Astrocyte of the cerebellum (primary cell): ENCODE measurements at regions not wholly inside any gene's neighbourhood (a gene's known extent, or its start where the extent isn't known, plus 50 kb on each side); places are given as distances from the start of the nearest gene placed in this dataset.

Experiments used
- DNase-seq: peaks from one replicate; pipeline ENCODE4 v3.0.0-alpha.2; 2011; ENCODE audit warnings: low read depth
- H3K4me3 ChIP-seq: 2 replicates; pipeline ENCODE4 v1.5.1; 2011; ENCODE audit warnings: mild to moderate bottlenecking, low read depth, low read length, moderate library complexity
- CTCF ChIP-seq: IDR thresholded peaks from 2 replicates; pipeline ENCODE4 v1.5.1; 2012; ENCODE audit warnings: low read length, low read depth, moderate library complexity, mild to moderate bottlenecking; ENCODE audit errors: missing control alignments
- in situ Hi-C: cut with HindIII; loops from 2 replicates; pipeline ENCODE4 v1.10.0; 2017; ENCODE audit warnings: low sequenced_read_pairs

- TF ChIP-seq CTCF = no peak
- in situ Hi-C loops = no loop called here
- no peak overlapping the region for H3K4me3 ChIP-seq
- peak; percentile 22 for DNase-seq
These were observed 274.6 kb downstream of the NAF1 start for GRCh38 chr4:162891788-162892707.

- no peak for DNase-seq
- no peak overlapping the region for H3K4me3 ChIP-seq
- no peak for TF ChIP-seq CTCF
- in situ Hi-C loops = no loop called here
These were observed 288.6 kb downstream of the NAF1 start for GRCh38 chr4:162878096-162878495.

- no peak for DNase-seq
- H3K4me3 ChIP-seq = no peak overlapping the region
- in situ Hi-C loops = no loop called here
- no peak for TF ChIP-seq CTCF
These were observed 291.9 kb downstream of the NAF1 start for GRCh38 chr4:162874748-162875147.

GRCh38 chr4:162871990-162872389 is 294.7 kb downstream of the NAF1 start:
- DNase-seq = no peak
- no peak for TF ChIP-seq CTCF
- in situ Hi-C loops = no loop called here
- H3K4me3 ChIP-seq = no peak overlapping the region

- no peak for TF ChIP-seq CTCF
- no peak for DNase-seq
- in situ Hi-C loops = no loop called here
- H3K4me3 ChIP-seq = no peak overlapping the region
These were observed 297.5 kb downstream of the NAF1 start for GRCh38 chr4:162869157-162869556.

- DNase-seq = no peak
- TF ChIP-seq CTCF = no peak
- no peak overlapping the region for H3K4me3 ChIP-seq
- in situ Hi-C loops = no loop called here
These were observed 300.1 kb downstream of the NAF1 start for GRCh38 chr4:162866565-162866964.
